RWPE2 (cell line): ENCODE measurements at regions not wholly inside any gene's neighbourhood (a gene's known extent, or its start where the extent isn't known, plus 50 kb on each side); places are given as distances from the start of the nearest gene placed in this dataset.

Experiments used
- ATAC-seq: fragments of 200-7000 bp; cut with Tn5 transposase; 3 replicates; pipeline ENCODE4 v1.9.1; 2021; ENCODE audit warnings: low read depth
- DNase-seq: peaks from one replicate; pipeline ENCODE4 v3.0.0-alpha.2; 2020; ENCODE audit warnings: low spot score
- H3K27ac ChIP-seq: fragments of 450-650 bp; 2 replicates; pipeline ENCODE4 v1.5.1; 2017; ENCODE audit warnings: mild to moderate bottlenecking; ENCODE audit not compliant: poor library complexity, severe bottlenecking
- H3K27me3 ChIP-seq: fragments of 250-450 bp; sonication (Bioruptor Pico); 2 replicates; pipeline ENCODE4 v1.5.1; 2021; ENCODE audit warnings: mild to moderate bottlenecking, moderate library complexity; ENCODE audit not compliant: insufficient read depth, poor library complexity, severe bottlenecking
- H3K36me3 ChIP-seq: fragments of 250-450 bp; sonication (Bioruptor Pico); 2 replicates; pipeline ENCODE4 v1.5.1; 2020; ENCODE audit warnings: low read depth, mild to moderate bottlenecking, moderate library complexity
- H3K4me1 ChIP-seq: fragments of 250-450 bp; sonication (Bioruptor Pico); 2 replicates; pipeline ENCODE4 v1.5.1; 2021; ENCODE audit warnings: mild to moderate bottlenecking, moderate library complexity; ENCODE audit not compliant: insufficient read depth, poor library complexity, severe bottlenecking
- H3K4me3 ChIP-seq: fragments of 250-450 bp; sonication (Bioruptor Pico); 2 replicates; pipeline ENCODE4 v1.5.1; 2021; ENCODE audit warnings: mild to moderate bottlenecking, moderate library complexity; ENCODE audit not compliant: severe bottlenecking
- H3K9me3 ChIP-seq: fragments of 250-450 bp; sonication (Bioruptor Pico); 2 replicates; pipeline ENCODE4 v1.5.1; 2021; ENCODE audit warnings: mild to moderate bottlenecking, moderate library complexity; ENCODE audit not compliant: severe bottlenecking
- CTCF ChIP-seq: fragments of 450-650 bp; IDR thresholded peaks from one replicate; pipeline ENCODE4 v1.5.1; 2017; ENCODE audit warnings: mild to moderate bottlenecking, moderate library complexity; ENCODE audit not compliant: poor library complexity, severe bottlenecking

GRCh38 chr3:147872568-147872967 is 463.4 kb downstream of the ZIC1 start:
- Histone ChIP-seq H3K36me3 (no peaks in the 10 kb centered on the region), H3K9me3 (no peaks in the 10 kb centered on the region), H3K27ac (no peak overlapping the region), H3K4me1 (no peaks in the 10 kb centered on the region), H3K27me3 (no peaks in the 10 kb centered on the region), H3K4me3 (no peak overlapping the region)
- no peak for TF ChIP-seq CTCF
- ATAC-seq (no peak), DNase-seq (no peak)

- Histone ChIP-seq H3K36me3 (no peaks in the 10 kb centered on the region), H3K4me3 (no peak overlapping the region), H3K27me3 (no peaks in the 10 kb centered on the region), H3K27ac (no peak overlapping the region), H3K9me3 (no peaks in the 10 kb centered on the region), H3K4me1 (no peaks in the 10 kb centered on the region)
- no peak for TF ChIP-seq CTCF
- no peak for DNase-seq
- no peak for ATAC-seq
Observed at GRCh38 chr3:147875498-147875897, 466.3 kb downstream of the ZIC1 start.

GRCh38 chr3:147881933-147882332 is 472.8 kb downstream of the ZIC1 start:
- TF ChIP-seq CTCF, result no peak
- H3K27ac ChIP-seq, result no peak overlapping the region
- peaks cover 5% of the 10 kb centered on the region for H3K9me3 ChIP-seq
- ATAC-seq, result no peak
- H3K4me3 ChIP-seq, result no peak overlapping the region
- H3K27me3 ChIP-seq, result no peaks in the 10 kb centered on the region
- H3K36me3 ChIP-seq, result no peaks in the 10 kb centered on the region
- no peak for DNase-seq
- H3K4me1 ChIP-seq, result no peaks in the 10 kb centered on the region

GRCh38 chr3:147886879-147887278 is 477.7 kb downstream of the ZIC1 start:
- no peaks in the 10 kb centered on the region for H3K36me3 ChIP-seq
- no peak for TF ChIP-seq CTCF
- no peak overlapping the region for H3K27ac ChIP-seq
- ATAC-seq, result no peak
- H3K27me3 ChIP-seq, result no peaks in the 10 kb centered on the region
- no peak overlapping the region for H3K4me3 ChIP-seq
- no peak for DNase-seq
- peaks cover 3% of the 10 kb centered on the region for H3K9me3 ChIP-seq
- H3K4me1 ChIP-seq, result no peaks in the 10 kb centered on the region

GRCh38 chr3:147887797-147888196 is 478.6 kb downstream of the ZIC1 start:
- H3K27me3 ChIP-seq, result no peaks in the 10 kb centered on the region
- no peaks in the 10 kb centered on the region for H3K9me3 ChIP-seq
- no peak for ATAC-seq
- no peak overlapping the region for H3K4me3 ChIP-seq
- no peak overlapping the region for H3K27ac ChIP-seq
- H3K4me1 ChIP-seq, result no peaks in the 10 kb centered on the region
- no peak for TF ChIP-seq CTCF
- no peaks in the 10 kb centered on the region for H3K36me3 ChIP-seq
- DNase-seq, result no peak
